Panc1 (cell line): ENCODE measurements at regions not wholly inside any gene's neighbourhood (a gene's known extent, or its start where the extent isn't known, plus 50 kb on each side); places are given as distances from the start of the nearest gene placed in this dataset.

Experiments used
- ATAC-seq: fragments of 200-7000 bp; cut with Tn5 transposase; 2 replicates; pipeline ENCODE4 v1.9.1; 2020; ENCODE audit warnings: mild to moderate bottlenecking, moderate library complexity
- BruUV-seq: library from RNA; stranded (reverse); fragments of 400-500 nt; replicated peaks from 2 replicates; lab custom pipeline; 2021; lab: Mats Ljungman, UMichigan
- CTCF ChIA-PET: fragments of 300-600 bp; sonication (Branson Sonifier 250); formaldehyde crosslinking; loops from one replicate; lab custom pipeline; 2022; ENCODE audit warnings: antibody characterized with exemption; lab: Charles Lee
- POLR2A ChIA-PET: fragments of 300-600 bp; sonication (Branson Sonifier 250); formaldehyde crosslinking; loops from one replicate; lab custom pipeline; 2022; ENCODE audit warnings: antibody characterized with exemption; lab: Charles Lee
- DNase-seq: peaks from one replicate; pipeline ENCODE4 v3.0.0-alpha.2; 2010; ENCODE audit warnings: low read depth, low spot score
- H3K27ac ChIP-seq: 2 replicates; pipeline ENCODE4 v1.5.1; 2011; ENCODE audit warnings: mild to moderate bottlenecking, low read length, inconsistent platforms
- H3K27me3 ChIP-seq: fragments of 200-500 bp; sonication (Bioruptor generic); 2 replicates; pipeline ENCODE4 v1.6.0; 2014; ENCODE audit warnings: low read length, inconsistent platforms; ENCODE audit not compliant: control insufficient read depth, insufficient read depth
- H3K36me3 ChIP-seq: fragments of 200-500 bp; sonication (Bioruptor generic); 2 replicates; pipeline ENCODE4 v1.5.1; 2014; ENCODE audit warnings: inconsistent platforms, mild to moderate bottlenecking, low read length, moderate library complexity; ENCODE audit not compliant: control insufficient read depth, insufficient read depth
- H3K4me1 ChIP-seq: 2 replicates; pipeline ENCODE4 v1.5.1; 2011; ENCODE audit warnings: inconsistent platforms, mild to moderate bottlenecking, low read length, moderate library complexity; ENCODE audit not compliant: control insufficient read depth, insufficient read depth
- H3K4me3 ChIP-seq, 2 experiments: 2 replicates each; pipeline ENCODE4 v1.5.1; 2011 to 2012; ENCODE audit warnings: low read depth in 2 of 2, low read length in 2 of 2, mild to moderate bottlenecking in 2 of 2, inconsistent platforms in 1 of 2, moderate library complexity in 1 of 2
- H3K9me3 ChIP-seq: fragments of 200-500 bp; sonication (Bioruptor generic); 2 replicates; pipeline ENCODE4 v1.5.1; 2014; ENCODE audit warnings: low read depth, mild to moderate bottlenecking, inconsistent platforms, low read length, moderate library complexity; ENCODE audit not compliant: control insufficient read depth, insufficient read depth
- CTCF ChIP-seq: fragments of 450-650 bp; IDR thresholded peaks from 2 replicates; pipeline ENCODE4 v1.5.1; 2017; ENCODE audit warnings: mild to moderate bottlenecking
- POLR2AphosphoS5 ChIP-seq: IDR thresholded peaks from 2 replicates; pipeline ENCODE4 v1.6.1; 2012; ENCODE audit warnings: mild to moderate bottlenecking, low read depth, low read length, moderate library complexity
- SIN3A ChIP-seq: IDR thresholded peaks from 2 replicates; pipeline ENCODE4 v1.6.1; 2012; ENCODE audit warnings: low read depth, mild to moderate bottlenecking, low read length, moderate library complexity, borderline replicate concordance; ENCODE audit not compliant: insufficient read depth
- TCF7L2 ChIP-seq: IDR thresholded peaks from 2 replicates; pipeline ENCODE4 v1.6.1; 2011; ENCODE audit warnings: mild to moderate bottlenecking, low read depth, low read length, inconsistent platforms
- in situ Hi-C: cut with HindIII; loops from 2 replicates; pipeline ENCODE4 v1.10.0; 2016; ENCODE audit warnings: low sequenced_read_pairs, low pct_unique_long_range_greater_than_20kb
- intact Hi-C: fragments of 100-400 bp; cut with micrococcal nuclease; formaldehyde crosslinking; loops from one replicate; pipeline ENCODE4 v1.10.0; 2022; ENCODE audit not compliant: unreplicated experiment
- TF ChIP-seq, protein P1 (sequence below), 2 experiments: IDR thresholded peaks; 2 replicates each; pipeline ENCODE4 v1.6.1; 2011 to 2012; ENCODE audit warnings: low read depth in 2 of 2, control low read depth in 1 of 2, low read length in 1 of 2, mild to moderate bottlenecking in 1 of 2, moderate library complexity in 1 of 2; ENCODE audit not compliant: insufficient read depth in 1 of 2

DNA sequence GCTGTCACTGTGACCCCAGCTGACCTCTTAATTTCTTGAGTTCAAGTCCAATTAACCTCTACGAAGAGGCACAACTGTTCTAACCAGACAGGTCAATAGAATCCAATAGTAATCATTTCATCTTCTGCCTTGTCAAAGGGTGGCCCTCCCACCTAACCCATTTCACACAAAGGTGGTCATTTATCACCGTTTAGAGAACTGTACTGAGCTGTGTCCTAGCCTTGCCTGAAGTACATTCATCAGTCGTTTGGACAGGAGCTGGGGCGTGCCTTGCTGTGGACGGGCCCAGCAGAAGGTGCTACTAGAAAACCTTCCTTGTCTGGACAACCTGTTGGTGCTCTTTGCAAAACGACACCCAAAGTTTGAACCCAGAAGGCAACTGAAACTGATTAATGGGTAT lies 605.4 kb downstream of the ISL1 start:
- in situ Hi-C loops: no loop called here
- no TSS peak for BruUV-seq
- no peak for DNase-seq
- intact Hi-C loops: no loop called here
- no peaks in the 10 kb centered on the region for H3K36me3 ChIP-seq
- no peaks in the 10 kb centered on the region for H3K4me1 ChIP-seq
- TF ChIP-seq POLR2AphosphoS5 (no peak), TCF7L2 (no peak), CTCF (no peak), SIN3A (no peak)
- TF ChIP-seq, protein P1, sequence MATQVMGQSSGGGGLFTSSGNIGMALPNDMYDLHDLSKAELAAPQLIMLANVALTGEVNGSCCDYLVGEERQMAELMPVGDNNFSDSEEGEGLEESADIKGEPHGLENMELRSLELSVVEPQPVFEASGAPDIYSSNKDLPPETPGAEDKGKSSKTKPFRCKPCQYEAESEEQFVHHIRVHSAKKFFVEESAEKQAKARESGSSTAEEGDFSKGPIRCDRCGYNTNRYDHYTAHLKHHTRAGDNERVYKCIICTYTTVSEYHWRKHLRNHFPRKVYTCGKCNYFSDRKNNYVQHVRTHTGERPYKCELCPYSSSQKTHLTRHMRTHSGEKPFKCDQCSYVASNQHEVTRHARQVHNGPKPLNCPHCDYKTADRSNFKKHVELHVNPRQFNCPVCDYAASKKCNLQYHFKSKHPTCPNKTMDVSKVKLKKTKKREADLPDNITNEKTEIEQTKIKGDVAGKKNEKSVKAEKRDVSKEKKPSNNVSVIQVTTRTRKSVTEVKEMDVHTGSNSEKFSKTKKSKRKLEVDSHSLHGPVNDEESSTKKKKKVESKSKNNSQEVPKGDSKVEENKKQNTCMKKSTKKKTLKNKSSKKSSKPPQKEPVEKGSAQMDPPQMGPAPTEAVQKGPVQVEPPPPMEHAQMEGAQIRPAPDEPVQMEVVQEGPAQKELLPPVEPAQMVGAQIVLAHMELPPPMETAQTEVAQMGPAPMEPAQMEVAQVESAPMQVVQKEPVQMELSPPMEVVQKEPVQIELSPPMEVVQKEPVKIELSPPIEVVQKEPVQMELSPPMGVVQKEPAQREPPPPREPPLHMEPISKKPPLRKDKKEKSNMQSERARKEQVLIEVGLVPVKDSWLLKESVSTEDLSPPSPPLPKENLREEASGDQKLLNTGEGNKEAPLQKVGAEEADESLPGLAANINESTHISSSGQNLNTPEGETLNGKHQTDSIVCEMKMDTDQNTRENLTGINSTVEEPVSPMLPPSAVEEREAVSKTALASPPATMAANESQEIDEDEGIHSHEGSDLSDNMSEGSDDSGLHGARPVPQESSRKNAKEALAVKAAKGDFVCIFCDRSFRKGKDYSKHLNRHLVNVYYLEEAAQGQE (IDR thresholded peaks at IDR 0.05; ENCODE audit: insufficient read depth in 1 of 2, low read depth in 2 of 2, low read length in 1 of 2): no peak
- no peak overlapping the region for H3K4me3 ChIP-seq
- no peaks in the 10 kb centered on the region for H3K9me3 ChIP-seq
- no peak for ATAC-seq
- ChIA-PET CTCF (no interaction called here), POLR2A (no interaction called here)
- H3K27me3 ChIP-seq: no peaks in the 10 kb centered on the region
- no peak overlapping the region for H3K27ac ChIP-seq

DNA sequence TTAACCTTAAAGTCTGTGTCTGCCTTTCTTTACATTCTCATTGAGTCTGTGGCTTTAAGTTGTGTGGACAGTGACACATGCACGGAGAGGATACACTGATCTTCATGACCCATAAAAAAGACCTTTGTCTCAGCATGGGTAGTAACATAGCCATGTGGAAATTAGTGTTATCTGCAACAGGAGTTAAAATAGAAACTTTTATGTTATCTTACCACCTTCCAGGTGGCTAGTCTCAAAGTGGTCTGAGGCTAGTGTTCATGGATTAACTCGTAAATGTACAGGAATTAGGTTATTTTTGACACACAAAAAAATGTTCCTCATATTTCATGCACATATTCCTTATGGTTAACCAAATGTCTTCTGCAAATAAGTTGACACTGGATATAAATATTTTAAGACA lies 607.0 kb downstream of the ISL1 start:
- ChIA-PET POLR2A (no interaction called here), CTCF (no interaction called here)
- no peak for TF ChIP-seq CTCF
- TF ChIP-seq, protein P1 (IDR thresholded peaks at IDR 0.05; ENCODE audit: insufficient read depth in 1 of 2, low read depth in 2 of 2, low read length in 1 of 2): no peak
- TF ChIP-seq SIN3A: no peak
- no peak for TF ChIP-seq TCF7L2
- no peak for TF ChIP-seq POLR2AphosphoS5
- H3K4me1 ChIP-seq: no peaks in the 10 kb centered on the region
- in situ Hi-C loops: no loop called here
- H3K36me3 ChIP-seq: no peaks in the 10 kb centered on the region
- ATAC-seq: no peak
- intact Hi-C loops: no loop called here
- H3K27ac ChIP-seq: no peak overlapping the region
- H3K27me3 ChIP-seq: no peaks in the 10 kb centered on the region
- H3K4me3 ChIP-seq: no peak overlapping the region
- no peak for DNase-seq
- no TSS peak for BruUV-seq
- no peaks in the 10 kb centered on the region for H3K9me3 ChIP-seq
